H1 (cell line): ENCODE measurements at regions not wholly inside any gene's neighbourhood (a gene's known extent, or its start where the extent isn't known, plus 50 kb on each side); places are given as distances from the start of the nearest gene placed in this dataset.

Experiments
- ASH2L ChIP-seq: fragments of 200-600, 300-600 bp; sonication (generic); IDR thresholded peaks from one replicate; pipeline ENCODE4 v1.7.1; 2017; ENCODE audit warnings: low read length
- GABPA ChIP-seq: IDR thresholded peaks from 2 replicates; pipeline ENCODE4 v1.6.1; 2011; ENCODE audit warnings: mild to moderate bottlenecking, low read length, moderate library complexity, borderline replicate concordance; ENCODE audit not compliant: insufficient read depth
- KDM5A ChIP-seq: fragments of 200-600 bp; IDR thresholded peaks from 2 replicates; pipeline ENCODE4 v1.7.1; 2012; ENCODE audit warnings: mild to moderate bottlenecking, low read length, inconsistent platforms, mixed read lengths
- TAF7 ChIP-seq: optimal IDR thresholded peaks from 2 replicates; pipeline ENCODE3; 2011; ENCODE audit warnings: low read depth, mild to moderate bottlenecking, inconsistent platforms, low read length, moderate library complexity, borderline replicate concordance
- TEAD4 ChIP-seq: IDR thresholded peaks from 2 replicates; pipeline ENCODE4 v1.6.1; 2012; ENCODE audit warnings: low read depth, low read length, inconsistent platforms, mixed read lengths

GRCh38 chr20:51220293-51220706 lies 197.4 kb upstream of the KCNG1 start (continued):
- TF ChIP-seq KDM5A: no peak
- no peak for TF ChIP-seq TAF7
- peak; percentile 36 for TF ChIP-seq ASH2L
- no peak for TF ChIP-seq GABPA
- TF ChIP-seq TEAD4: no peak
